ENCODE measurements at regions not wholly inside any gene's neighbourhood (a gene's known extent, or its start where the extent isn't known, plus 50 kb on each side); places are given as distances from the start of the nearest gene placed in this dataset.
"Not testable (repeated sequence)": the region's sequence is repeated elsewhere in the genome, so short reads cannot be mapped to it uniquely, and the experiment has no call there.

- ATAC-seq (no peak), DNase-seq (no peak)
- Histone ChIP-seq H3K27ac (no peak overlapping the region), H3K27me3 (no peaks in the 10 kb centered on the region), H3K4me3 (no peak overlapping the region), H3K36me3 (no peaks in the 10 kb centered on the region), H3K4me1 (no peaks in the 10 kb centered on the region), H3K9me3 (peaks cover 0 to 7% of the 10 kb centered on the region in 2 donors)
- intact Hi-C loops (cut with DNase I) = no loop called here
- TF ChIP-seq CTCF (IDR thresholded peaks at IDR 0.05) = no peak
These were observed 214.7 kb upstream of the PLPPR1 start for GRCh38 chr9:100813871-100814270.

GRCh38 chr9:100819980-100820379 lies 208.5 kb upstream of the PLPPR1 start:
- no peak for TF ChIP-seq CTCF (IDR thresholded peaks at IDR 0.05)
- intact Hi-C loops (cut with DNase I) = no loop called here
- no peak for DNase-seq
- H3K4me3 ChIP-seq = no peak overlapping the region
- H3K27me3 ChIP-seq = no peaks in the 10 kb centered on the region
- H3K4me1 ChIP-seq = no peaks in the 10 kb centered on the region
- H3K36me3 ChIP-seq = no peaks in the 10 kb centered on the region
- no peak for ATAC-seq
- peaks cover 0 to 6% of the 10 kb centered on the region in 2 donors for H3K9me3 ChIP-seq
- no peak overlapping the region for H3K27ac ChIP-seq

- H3K4me1 ChIP-seq; DNase-seq; intact Hi-C loops (cut with DNase I): not testable (repeated sequence)
These were observed 195.5 kb upstream of the PLPPR1 start for GRCh38 chr9:100833035-100833434.

GRCh38 chr9:100838857-100839256 lies 189.7 kb upstream of the PLPPR1 start:
- no peak for ATAC-seq
- intact Hi-C loops (cut with DNase I) = no loop called here
- Histone ChIP-seq H3K9me3 (no peaks in the 10 kb centered on the region), H3K27ac (no peak overlapping the region), H3K27me3 (no peaks in the 10 kb centered on the region), H3K4me1 (no peaks in the 10 kb centered on the region), H3K36me3 (no peaks in the 10 kb centered on the region), H3K4me3 (no peak overlapping the region)
- TF ChIP-seq CTCF (IDR thresholded peaks at IDR 0.05) = no peak
- no peak for DNase-seq

More at GRCh38 chr9:100833035-100833434, 195.5 kb upstream of the PLPPR1 start:
- not testable (repeated sequence) for H3K27ac ChIP-seq, H3K9me3 ChIP-seq, H3K27me3 ChIP-seq, H3K4me3 ChIP-seq, H3K36me3 ChIP-seq, ATAC-seq

GRCh38 chr9:100848726-100849125 lies 179.8 kb upstream of the PLPPR1 start:
- no peaks in the 10 kb centered on the region for H3K9me3 ChIP-seq
- TF ChIP-seq CTCF (IDR thresholded peaks at IDR 0.05) = no peak
- H3K27ac ChIP-seq = no peak overlapping the region
- no peak for ATAC-seq
- H3K4me1 ChIP-seq = no peaks in the 10 kb centered on the region
- intact Hi-C loops (cut with DNase I) = no loop called here
- DNase-seq = no peak
- H3K36me3 ChIP-seq = no peaks in the 10 kb centered on the region
- no peak overlapping the region for H3K4me3 ChIP-seq
- no peaks in the 10 kb centered on the region for H3K27me3 ChIP-seq

GRCh38 chr9:100852088-100852487 lies 176.4 kb upstream of the PLPPR1 start:
- Histone ChIP-seq H3K4me3 (no peak overlapping the region), H3K27me3 (no peaks in the 10 kb centered on the region), H3K36me3 (no peaks in the 10 kb centered on the region), H3K27ac (no peak overlapping the region), H3K9me3 (no peaks in the 10 kb centered on the region), H3K4me1 (no peaks in the 10 kb centered on the region)
- intact Hi-C loops (cut with DNase I) = no loop called here
- TF ChIP-seq CTCF (IDR thresholded peaks at IDR 0.05) = no peak
- no peak for ATAC-seq
- no peak for DNase-seq
